Keratinocyte (primary cell): ENCODE measurements at regions not wholly inside any gene's neighbourhood (a gene's known extent, or its start where the extent isn't known, plus 50 kb on each side); places are given as distances from the start of the nearest gene placed in this dataset.

Experiments used
- DNase-seq: peaks from one replicate; pipeline ENCODE4 v3.0.0-alpha.2; 2011; ENCODE audit warnings: low read depth, missing footprints, low spot score
- FAIRE-seq: peaks from 2 replicates; lab custom pipeline; 2011; peaks lifted over from hg19 to GRCh38; lab: Jason Lieb, UNC
- H2AFZ ChIP-seq: 2 replicates; pipeline ENCODE4 v1.6.0; 2012; ENCODE audit warnings: low read length, control low read depth, inconsistent platforms; ENCODE audit not compliant: control insufficient read depth
- H3K27ac ChIP-seq: 2 replicates; pipeline ENCODE4 v1.5.1; 2011; ENCODE audit warnings: low read length; ENCODE audit not compliant: control insufficient read depth, insufficient read depth
- H3K27me3 ChIP-seq: 3 replicates; pipeline ENCODE4 v1.6.0; 2011; ENCODE audit warnings: low read length; ENCODE audit not compliant: control insufficient read depth, insufficient read depth; ENCODE audit errors: extremely low read depth
- H3K36me3 ChIP-seq, 2 experiments: 2 replicates in 1 of 2; 3 replicates in 1 of 2; pipeline ENCODE4 v1.5.1; 2011; ENCODE audit warnings: low read length in 2 of 2, mild to moderate bottlenecking in 1 of 2; ENCODE audit not compliant: control insufficient read depth in 2 of 2, insufficient read depth in 2 of 2; ENCODE audit errors: extremely low read depth in 1 of 2
- H3K4me1 ChIP-seq: 3 replicates; pipeline ENCODE4 v1.5.1; 2011; ENCODE audit warnings: low read length; ENCODE audit not compliant: control insufficient read depth, insufficient read depth; ENCODE audit errors: extremely low read depth
- H3K4me2 ChIP-seq: 3 replicates; pipeline ENCODE4 v1.6.0; 2011; ENCODE audit warnings: low read depth, low read length; ENCODE audit not compliant: control insufficient read depth, insufficient read depth; ENCODE audit errors: extremely low read depth
- H3K4me3 ChIP-seq, 3 experiments: fragments of 200-600 bp in 1 of 3; sonication (generic) in 1 of 3; 2 replicates in 2 of 3; 3 replicates in 1 of 3; pipeline ENCODE4 v1.5.1; 2011 to 2016; ENCODE audit warnings: low read length in 3 of 3, mild to moderate bottlenecking in 3 of 3, control low read depth in 2 of 3, inconsistent platforms in 1 of 3, low read depth in 1 of 3, mixed read lengths in 1 of 3, mixed run types in 1 of 3, moderate library complexity in 1 of 3; ENCODE audit not compliant: control insufficient read depth in 2 of 3, insufficient read depth in 2 of 3; ENCODE audit errors: extremely low read depth in 1 of 3
- H3K79me2 ChIP-seq: 2 replicates; pipeline ENCODE4 v1.6.0; 2012; ENCODE audit warnings: low read length; ENCODE audit not compliant: control insufficient read depth, insufficient read depth
- H3K9ac ChIP-seq: 3 replicates; pipeline ENCODE4 v1.6.0; 2011; ENCODE audit warnings: low read length; ENCODE audit not compliant: control insufficient read depth, insufficient read depth; ENCODE audit errors: extremely low read depth
- H3K9me1 ChIP-seq: 3 replicates; pipeline ENCODE4 v1.6.0; 2011; ENCODE audit warnings: low read length; ENCODE audit not compliant: control insufficient read depth, insufficient read depth; ENCODE audit errors: extremely low read depth
- H3K9me3 ChIP-seq: 2 replicates; pipeline ENCODE4 v1.5.1; 2012; ENCODE audit warnings: low read depth, low read length; ENCODE audit not compliant: control insufficient read depth
- H4K20me1 ChIP-seq: 3 replicates; pipeline ENCODE4 v1.6.0; 2011; ENCODE audit warnings: low read length; ENCODE audit not compliant: control insufficient read depth, insufficient read depth; ENCODE audit errors: extremely low read depth
- EZH2 ChIP-seq: IDR thresholded peaks from one replicate; pipeline ENCODE4 v1.6.1; 2012; ENCODE audit warnings: inconsistent platforms, mild to moderate bottlenecking, low read length, moderate library complexity
- dilution Hi-C: fragments of 300-500 bp; cut with MboI; formaldehyde crosslinking; loops from one replicate; pipeline ENCODE4 v1.7.0; 2020; ENCODE audit warnings: low sequenced_read_pairs; ENCODE audit not compliant: extremely low pct_ligation_motif_present
- TF ChIP-seq, protein P1 (sequence below), 3 experiments: IDR thresholded peaks in 1 of 3; conservative IDR thresholded peaks in 1 of 3; optimal IDR thresholded peaks in 1 of 3; 2 replicates in 2 of 3; 3 replicates in 1 of 3; pipeline versions ENCODE3 to v1.5.1; 2011; ENCODE audit warnings: low read length in 3 of 3, mild to moderate bottlenecking in 3 of 3, moderate library complexity in 2 of 3, control low read depth in 1 of 3, inconsistent platforms in 1 of 3; ENCODE audit not compliant: insufficient read depth in 2 of 3; ENCODE audit errors: extremely low read depth in 1 of 3

- Histone ChIP-seq H3K4me1 (no peaks in the 10 kb centered on the region), H3K27me3 (peaks cover 54% of the 10 kb centered on the region), H3K27ac (no peak overlapping the region), H3K9me3 (no peaks in the 10 kb centered on the region), H3K9ac (no peak overlapping the region), H3K36me3 (no peaks in the 10 kb centered on the region), H3K79me2 (no peaks in the 10 kb centered on the region), H3K9me1 (no peaks in the 10 kb centered on the region), H4K20me1 (no peaks in the 10 kb centered on the region), H3K4me3 (no peak overlapping the region), H3K4me2 (no peak overlapping the region), H2AFZ (no peak overlapping the region)
- DNase-seq (no peak), FAIRE-seq (no peak)
- TF ChIP-seq, protein P1, sequence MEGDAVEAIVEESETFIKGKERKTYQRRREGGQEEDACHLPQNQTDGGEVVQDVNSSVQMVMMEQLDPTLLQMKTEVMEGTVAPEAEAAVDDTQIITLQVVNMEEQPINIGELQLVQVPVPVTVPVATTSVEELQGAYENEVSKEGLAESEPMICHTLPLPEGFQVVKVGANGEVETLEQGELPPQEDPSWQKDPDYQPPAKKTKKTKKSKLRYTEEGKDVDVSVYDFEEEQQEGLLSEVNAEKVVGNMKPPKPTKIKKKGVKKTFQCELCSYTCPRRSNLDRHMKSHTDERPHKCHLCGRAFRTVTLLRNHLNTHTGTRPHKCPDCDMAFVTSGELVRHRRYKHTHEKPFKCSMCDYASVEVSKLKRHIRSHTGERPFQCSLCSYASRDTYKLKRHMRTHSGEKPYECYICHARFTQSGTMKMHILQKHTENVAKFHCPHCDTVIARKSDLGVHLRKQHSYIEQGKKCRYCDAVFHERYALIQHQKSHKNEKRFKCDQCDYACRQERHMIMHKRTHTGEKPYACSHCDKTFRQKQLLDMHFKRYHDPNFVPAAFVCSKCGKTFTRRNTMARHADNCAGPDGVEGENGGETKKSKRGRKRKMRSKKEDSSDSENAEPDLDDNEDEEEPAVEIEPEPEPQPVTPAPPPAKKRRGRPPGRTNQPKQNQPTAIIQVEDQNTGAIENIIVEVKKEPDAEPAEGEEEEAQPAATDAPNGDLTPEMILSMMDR (optimal IDR thresholded peaks at IDR 0.05 in 1 of 3, IDR thresholded peaks at IDR 0.05 in 1 of 3, conservative IDR thresholded peaks at IDR 0.05 in 1 of 3; ENCODE audit: extremely low read depth in 1 of 3, insufficient read depth in 2 of 3, low read length in 3 of 3): no peak
- TF ChIP-seq EZH2: no peak
- dilution Hi-C loops: no loop called here
These were observed 91.7 kb upstream of the ANO1 start for GRCh38 chr11:69986440-69986787.

DNA sequence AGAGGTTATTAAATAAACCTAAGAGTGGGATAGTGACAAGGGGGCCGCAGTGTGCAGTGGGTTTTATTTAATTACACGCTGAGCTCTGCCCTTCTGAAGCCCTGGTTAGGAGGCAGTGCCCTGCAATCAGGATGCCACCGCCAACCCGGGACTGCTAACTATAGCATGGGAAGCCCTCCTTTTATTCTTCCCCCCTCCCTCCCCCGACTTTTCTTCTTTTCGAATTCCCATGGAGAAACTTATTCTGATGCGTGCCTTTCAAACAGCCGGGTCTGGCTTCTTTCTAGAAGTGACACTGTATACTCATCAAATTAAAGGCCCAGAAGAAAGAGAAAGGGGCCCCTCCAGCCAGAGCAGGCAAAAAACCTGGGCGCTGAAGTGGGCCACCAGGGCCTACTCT, 91.3 kb upstream of the ANO1 start:
- H3K79me2 ChIP-seq: no peaks in the 10 kb centered on the region
- no peaks in the 10 kb centered on the region for H4K20me1 ChIP-seq
- H3K36me3 ChIP-seq: no peaks in the 10 kb centered on the region
- no peak for TF ChIP-seq EZH2
- TF ChIP-seq, protein P1 (optimal IDR thresholded peaks at IDR 0.05 in 1 of 3, IDR thresholded peaks at IDR 0.05 in 1 of 3, conservative IDR thresholded peaks at IDR 0.05 in 1 of 3; ENCODE audit: extremely low read depth in 1 of 3, insufficient read depth in 2 of 3, low read length in 3 of 3): no peak
- no peak overlapping the region for H3K9ac ChIP-seq
- no peak overlapping the region for H3K27ac ChIP-seq
- no peak overlapping the region for H3K4me2 ChIP-seq
- H3K9me3 ChIP-seq: no peaks in the 10 kb centered on the region
- H3K27me3 ChIP-seq: peaks cover 54% of the 10 kb centered on the region
- dilution Hi-C loops: no loop called here
- H3K4me1 ChIP-seq: no peaks in the 10 kb centered on the region
- DNase-seq (no peak), FAIRE-seq (no peak)
- H3K4me3 ChIP-seq: no peak overlapping the region
- no peak overlapping the region for H2AFZ ChIP-seq
- H3K9me1 ChIP-seq: no peaks in the 10 kb centered on the region
